ENCODE measurements at regions not wholly inside any gene's neighbourhood (a gene's known extent, or its start where the extent isn't known, plus 50 kb on each side); places are given as distances from the start of the nearest gene placed in this dataset.

DNA sequence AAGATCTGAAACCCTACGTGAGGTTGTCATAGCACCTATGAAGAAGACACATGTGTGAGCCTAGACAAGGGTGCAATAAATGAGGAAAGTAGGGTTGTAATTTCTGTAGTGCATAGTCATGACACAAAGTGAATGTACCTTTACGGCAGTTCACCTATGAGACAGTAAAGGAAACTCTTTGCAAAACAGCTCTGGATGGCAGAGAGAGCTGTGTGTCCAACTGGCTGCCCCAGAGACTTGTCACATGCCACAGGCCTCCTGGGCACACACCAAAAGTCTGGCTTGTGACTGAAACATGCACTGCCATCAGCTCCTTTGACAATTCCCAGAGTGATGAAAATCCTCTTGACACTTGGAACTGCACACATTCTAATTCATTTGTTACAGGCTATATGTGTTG is 90.7 kb upstream of the NAMPT start:
- TF ChIP-seq POLR2A (IDR thresholded peaks at IDR 0.05; ENCODE audit: low read length) (no peak), GATA1 (IDR thresholded peaks at IDR 0.05; ENCODE audit: low read depth, low read length) (no peak)

All from erythroblast (primary cell).